CD14-positive monocyte (primary cell): ENCODE measurements at regions not wholly inside any gene's neighbourhood (a gene's known extent, or its start where the extent isn't known, plus 50 kb on each side); places are given as distances from the start of the nearest gene placed in this dataset.

Experiments
- DNase-seq, 3 donors: peaks; one replicate each; pipeline ENCODE4 v3.0.0-alpha.2; 2011 to 2022
- H2AFZ ChIP-seq: 2 replicates; pipeline ENCODE4 v1.6.0; 2012; ENCODE audit warnings: mild to moderate bottlenecking, low read depth, low read length, inconsistent platforms; ENCODE audit not compliant: insufficient read depth, poor library complexity, severe bottlenecking
- H3K27ac ChIP-seq, 2 donors: 1 replicate in 1 of 2; 2 replicates in 1 of 2; pipeline ENCODE4 v1.5.1; 2012 to 2013; ENCODE audit warnings: low read length in 2 of 2, control low read depth in 1 of 2, inconsistent platforms in 1 of 2, low read depth in 1 of 2, mild to moderate bottlenecking in 1 of 2
- H3K27me3 ChIP-seq, 2 donors: one replicate each; pipeline versions ENCODE4 v1.6.0 to v1.6.1; 2011 to 2013; ENCODE audit warnings: low read length in 2 of 2; ENCODE audit not compliant: control insufficient read depth in 2 of 2, insufficient read depth in 2 of 2
- H3K36me3 ChIP-seq, 2 donors: replicated peaks in 1 of 2; 1 replicate in 1 of 2; 2 replicates in 1 of 2; pipeline versions ENCODE4 v1.5.1 to v1.6.1; 2012 to 2013; ENCODE audit warnings: low read length in 2 of 2, control low read depth in 1 of 2, inconsistent platforms in 1 of 2, mild to moderate bottlenecking in 1 of 2; ENCODE audit not compliant: insufficient read depth in 2 of 2, control insufficient read depth in 1 of 2
- H3K4me1 ChIP-seq, 2 donors: 1 replicate in 1 of 2; 2 replicates in 1 of 2; pipeline versions ENCODE4 v1.5.1 to v1.6.1; 2012 to 2013; ENCODE audit warnings: low read length in 2 of 2, control low read depth in 1 of 2, inconsistent platforms in 1 of 2, mild to moderate bottlenecking in 1 of 2, moderate library complexity in 1 of 2; ENCODE audit not compliant: insufficient read depth in 2 of 2, control insufficient read depth in 1 of 2
- H3K4me2 ChIP-seq: replicated peaks from 2 replicates; pipeline ENCODE3; 2012; ENCODE audit warnings: low read length, moderate library complexity, mild to moderate bottlenecking; ENCODE audit not compliant: poor library complexity, severe bottlenecking; ENCODE audit errors: extremely low read depth
- H3K4me3 ChIP-seq, 3 experiments: fragments of 200-600 bp in 1 of 3; sonication (generic) in 1 of 3; replicated peaks in 1 of 3; 1 replicate in 2 of 3; 2 replicates in 1 of 3; pipeline ENCODE4 v1.5.1; 2011 to 2013; ENCODE audit warnings: low read length in 3 of 3, mild to moderate bottlenecking in 3 of 3, control low read depth in 2 of 3, low read depth in 2 of 3, inconsistent platforms in 1 of 3, moderate library complexity in 1 of 3
- H3K79me2 ChIP-seq: 2 replicates; pipeline ENCODE4 v1.6.0; 2012; ENCODE audit warnings: mild to moderate bottlenecking, control low read depth, inconsistent platforms, low read length, moderate library complexity; ENCODE audit not compliant: insufficient read depth
- H3K9ac ChIP-seq: 2 replicates; pipeline ENCODE4 v1.6.0; 2017; ENCODE audit warnings: low read length, mild to moderate bottlenecking; ENCODE audit not compliant: insufficient read depth, poor library complexity, severe bottlenecking
- H3K9me3 ChIP-seq, 2 donors: replicated peaks in 1 of 2; 1 replicate in 1 of 2; 2 replicates in 1 of 2; pipeline versions ENCODE4 v1.5.1 to v1.6.1; 2012 to 2013; ENCODE audit warnings: low read length in 2 of 2, control low read depth in 1 of 2; ENCODE audit not compliant: control insufficient read depth in 1 of 2, insufficient read depth in 1 of 2
- H4K20me1 ChIP-seq: 2 replicates; pipeline ENCODE4 v1.6.0; 2012; ENCODE audit warnings: mild to moderate bottlenecking, low read length, control low read depth, moderate library complexity; ENCODE audit not compliant: insufficient read depth
- H3K27ac Mint-ChIP-seq, 7 donors: one replicate each; pipeline ENCODE4 v1.8.0; 2020; ENCODE audit warnings: mild to moderate bottlenecking in 7 of 7, mixed read lengths in 7 of 7, moderate library complexity in 6 of 7, inconsistent platforms in 2 of 7
- H3K27me3 Mint-ChIP-seq, 3 donors: one replicate each; pipeline ENCODE4 v1.8.0; 2021 to 2022; ENCODE audit warnings: low read depth in 3 of 3, mild to moderate bottlenecking in 3 of 3, mixed read lengths in 3 of 3, moderate library complexity in 3 of 3, inconsistent platforms in 1 of 3
- H3K36me3 Mint-ChIP-seq, 2 donors: one replicate each; pipeline ENCODE4 v1.8.0; 2020; ENCODE audit warnings: mixed read lengths in 2 of 2, inconsistent platforms in 1 of 2, mild to moderate bottlenecking in 1 of 2
- H3K4me1 Mint-ChIP-seq: one replicate; pipeline ENCODE4 v1.8.0; 2020; ENCODE audit warnings: mild to moderate bottlenecking, mixed read lengths
- H3K4me3 Mint-ChIP-seq, 2 donors: one replicate each; pipeline ENCODE4 v1.8.0; 2020; ENCODE audit warnings: mild to moderate bottlenecking in 2 of 2, mixed read lengths in 2 of 2, moderate library complexity in 1 of 2
- H3K9me3 Mint-ChIP-seq, 7 donors: one replicate each; pipeline ENCODE4 v1.8.0; 2020 to 2022; ENCODE audit warnings: mixed read lengths in 7 of 7, mild to moderate bottlenecking in 6 of 7, moderate library complexity in 6 of 7, inconsistent platforms in 2 of 7
- CTCF ChIP-seq: fragments of 200-600 bp; IDR thresholded peaks from one replicate; pipeline ENCODE4 v1.8.0; 2022; ENCODE audit warnings: antibody characterized with exemption, mild to moderate bottlenecking
- whole genome bisulfite sequencing: methylation state at CpG from one replicate; pipeline ENCODE4 v1.1.5; 2013; ENCODE audit warnings: missing lambda C conversion rate; ENCODE audit not compliant: insufficient coverage; 5-methylcytosine and 5-hydroxymethylcytosine counted together
- intact Hi-C, 2 donors: fragments of 100-400 bp; cut with micrococcal nuclease; formaldehyde crosslinking; loops; one replicate each; pipeline versions ENCODE4 v1.15.0 to v1.15.1; 2023

GRCh38 chr12:111303531-111303930 lies 65.4 kb downstream of the PHETA1 start:
- DNase-seq, result no peak
- Mint-ChIP-seq H3K4me3 (no peak overlapping the region), H3K27me3 (peaks cover 0 to 4% (median 2%) of the 10 kb centered on the region in 3 donors), H3K4me1 (no peaks in the 10 kb centered on the region), H3K9me3 (peaks cover 26 to 48% (median 46%) of the 10 kb centered on the region in 7 donors), H3K36me3 (peaks cover 4 to 6% of the 10 kb centered on the region in 2 donors), H3K27ac (no peak overlapping the region)
- TF ChIP-seq CTCF, result no peak
- Histone ChIP-seq H2AFZ (no peak overlapping the region), H3K4me3 (no peak overlapping the region), H3K27ac (no peak overlapping the region), H3K9ac (no peak overlapping the region), H3K9me3 (peaks cover 30 to 42% of the 10 kb centered on the region in 2 donors), H3K79me2 (no peaks in the 10 kb centered on the region), H3K4me1 (no peaks in the 10 kb centered on the region), H3K4me2 (no peak overlapping the region), H3K27me3 (no peaks in the 10 kb centered on the region), H3K36me3 (no peaks in the 10 kb centered on the region), H4K20me1 (no peaks in the 10 kb centered on the region)
- 93% methylated on average over 3 of the region's 3 CpGs for WGBS
- intact Hi-C loops, result loop anchor here in 1 of 2 donors (5.0 kb wide), 1 partner anchor 281 kb away; no protein-coding TSS in a partner anchor

GRCh38 chr12:111298582-111299436 lies 70.1 kb downstream of the PHETA1 start:
- DNase-seq, result peak; percentile 20 to 51 (median 43)
- Mint-ChIP-seq H3K4me1 (no peaks in the 10 kb centered on the region), H3K27me3 (peaks cover 0 to 4% (median 2%) of the 10 kb centered on the region in 3 donors), H3K27ac (no peak overlapping the region), H3K4me3 (no peak overlapping the region), H3K9me3 (peaks cover 3 to 11% (median 8%) of the 10 kb centered on the region in 7 donors), H3K36me3 (no peaks in the 10 kb centered on the region)
- Histone ChIP-seq H2AFZ (no peak overlapping the region), H3K36me3 (no peaks in the 10 kb centered on the region), H3K9me3 (peaks cover 3 to 4% of the 10 kb centered on the region in 2 donors), H3K4me3 (no peak overlapping the region), H3K79me2 (no peaks in the 10 kb centered on the region), H3K27me3 (no peaks in the 10 kb centered on the region), H3K4me1 (no peaks in the 10 kb centered on the region), H3K9ac (no peak overlapping the region), H3K4me2 (no peak overlapping the region), H3K27ac (no peak overlapping the region), H4K20me1 (no peaks in the 10 kb centered on the region)
- intact Hi-C loops, result loop anchor here (5.0 kb wide), 2 partner anchors 277 to 362 kb away; no protein-coding TSS in a partner anchor
- TF ChIP-seq CTCF, result peak; percentile 96
- 51% methylated on average over 10 of the region's 14 CpGs for WGBS
